ENCODE measurements at regions not wholly inside any gene's neighbourhood (a gene's known extent, or its start where the extent isn't known, plus 50 kb on each side); places are given as distances from the start of the nearest gene placed in this dataset.

GRCh38 chr17:77553459-77554066 lies 404.9 kb upstream of the TNRC6C start:
- H3K27ac Mint-ChIP-seq (ENCODE audit: unreplicated experiment) = no peak overlapping the region
- no peak for TF ChIP-seq CTCF (IDR thresholded peaks at IDR 0.05; ENCODE audit: unreplicated experiment)
- H3K36me3 Mint-ChIP-seq (ENCODE audit: low read depth, unreplicated experiment) = no peaks in the 10 kb centered on the region
- DNase-seq (ENCODE audit: low spot score) = no peak
- no peak overlapping the region for H3K4me3 Mint-ChIP-seq (ENCODE audit: unreplicated experiment)
- peaks cover 5% of the 10 kb centered on the region for H3K4me1 Mint-ChIP-seq (ENCODE audit: unreplicated experiment)
- no peaks in the 10 kb centered on the region for H3K27me3 Mint-ChIP-seq (ENCODE audit: unreplicated experiment)
- no peaks in the 10 kb centered on the region for H3K9me3 Mint-ChIP-seq (ENCODE audit: unreplicated experiment)

- H3K9me3 Mint-ChIP-seq (ENCODE audit: unreplicated experiment) = no peaks in the 10 kb centered on the region
- peaks cover 5% of the 10 kb centered on the region for H3K4me1 Mint-ChIP-seq (ENCODE audit: unreplicated experiment)
- no peak for DNase-seq (ENCODE audit: low spot score)
- H3K27me3 Mint-ChIP-seq (ENCODE audit: unreplicated experiment) = no peaks in the 10 kb centered on the region
- no peaks in the 10 kb centered on the region for H3K36me3 Mint-ChIP-seq (ENCODE audit: low read depth, unreplicated experiment)
- no peak for TF ChIP-seq CTCF (IDR thresholded peaks at IDR 0.05; ENCODE audit: unreplicated experiment)
- H3K4me3 Mint-ChIP-seq (ENCODE audit: unreplicated experiment) = no peak overlapping the region
- no peak overlapping the region for H3K27ac Mint-ChIP-seq (ENCODE audit: unreplicated experiment)
Measured at GRCh38 chr17:77555121-77555591, 403.3 kb upstream of the TNRC6C start.

GRCh38 chr17:77555741-77556291 lies 402.7 kb upstream of the TNRC6C start:
- H3K4me3 Mint-ChIP-seq (ENCODE audit: unreplicated experiment) = no peak overlapping the region
- no peaks in the 10 kb centered on the region for H3K36me3 Mint-ChIP-seq (ENCODE audit: low read depth, unreplicated experiment)
- H3K27me3 Mint-ChIP-seq (ENCODE audit: unreplicated experiment) = no peaks in the 10 kb centered on the region
- H3K27ac Mint-ChIP-seq (ENCODE audit: unreplicated experiment) = no peak overlapping the region
- TF ChIP-seq CTCF (IDR thresholded peaks at IDR 0.05; ENCODE audit: unreplicated experiment) = no peak
- H3K9me3 Mint-ChIP-seq (ENCODE audit: unreplicated experiment) = no peaks in the 10 kb centered on the region
- no peak for DNase-seq (ENCODE audit: low spot score)
- peaks cover 5% of the 10 kb centered on the region for H3K4me1 Mint-ChIP-seq (ENCODE audit: unreplicated experiment)

GRCh38 chr17:77556383-77557061 lies 402.0 kb upstream of the TNRC6C start:
- H3K27ac Mint-ChIP-seq (ENCODE audit: unreplicated experiment) = no peak overlapping the region
- H3K4me3 Mint-ChIP-seq (ENCODE audit: unreplicated experiment) = no peak overlapping the region
- no peaks in the 10 kb centered on the region for H3K36me3 Mint-ChIP-seq (ENCODE audit: low read depth, unreplicated experiment)
- no peaks in the 10 kb centered on the region for H3K9me3 Mint-ChIP-seq (ENCODE audit: unreplicated experiment)
- peaks cover 5% of the 10 kb centered on the region for H3K4me1 Mint-ChIP-seq (ENCODE audit: unreplicated experiment)
- no peak for TF ChIP-seq CTCF (IDR thresholded peaks at IDR 0.05; ENCODE audit: unreplicated experiment)
- DNase-seq (ENCODE audit: low spot score) = no peak
- no peaks in the 10 kb centered on the region for H3K27me3 Mint-ChIP-seq (ENCODE audit: unreplicated experiment)
